GM18870 (cell line): ENCODE measurements at regions not wholly inside any gene's neighbourhood (a gene's known extent, or its start where the extent isn't known, plus 50 kb on each side); places are given as distances from the start of the nearest gene placed in this dataset.

Experiments used
- ATAC-seq: cut with Tn5 transposase; IDR thresholded peaks from one replicate; pipeline ENCODE4 v1.9.1; 2021; ENCODE audit warnings: moderate library complexity; ENCODE audit not compliant: unreplicated experiment

DNA sequence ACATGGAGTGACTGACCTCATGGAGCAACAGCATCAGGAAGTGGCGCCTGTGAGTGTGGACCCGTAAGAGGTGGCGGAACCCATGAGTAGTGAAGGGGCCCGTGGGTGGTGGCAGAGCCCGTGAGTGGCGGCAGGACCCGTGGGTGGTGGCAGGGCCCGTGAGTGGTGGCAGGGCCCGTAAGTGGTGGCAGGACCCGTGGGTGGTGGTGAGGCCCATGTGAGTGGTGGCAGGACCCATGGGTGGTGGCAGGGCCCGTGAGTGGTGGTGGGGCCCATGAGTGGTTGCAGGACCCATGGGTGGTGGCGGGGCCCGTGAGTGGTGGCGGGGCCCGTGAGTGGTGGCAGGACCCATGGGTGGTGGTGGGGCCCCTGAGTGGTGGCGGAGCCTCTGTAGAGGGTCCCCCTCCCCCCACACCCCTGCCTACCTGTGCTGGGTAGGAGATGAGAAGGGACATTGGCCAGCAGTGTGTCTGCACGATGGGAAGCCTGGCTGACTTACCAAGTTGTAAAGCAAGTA, 407.7 kb upstream of the SALL3 start:
- ATAC-seq: no peak

- ATAC-seq: no peak
Measured at GRCh38 chr18:78573773-78574172, 405.8 kb upstream of the SALL3 start.

DNA sequence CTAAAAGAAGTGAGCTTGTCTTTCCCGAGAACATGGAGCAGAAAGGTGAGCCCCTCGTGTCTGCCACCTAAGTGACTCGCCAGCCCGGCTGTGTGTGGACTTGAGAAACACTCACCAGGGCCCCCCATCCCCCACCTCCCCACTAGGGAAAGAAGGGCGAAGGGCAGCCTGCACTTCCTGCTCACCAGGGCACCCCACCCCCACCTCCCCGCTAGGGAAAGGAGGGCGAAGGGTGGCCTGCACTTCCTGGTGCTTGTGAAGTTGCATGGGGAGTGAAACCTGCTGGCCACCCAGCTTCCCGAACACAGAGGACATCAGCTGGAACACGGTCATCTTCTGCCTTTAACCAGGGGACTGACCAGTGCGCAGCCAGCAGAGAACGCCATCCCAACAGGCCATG, 402.7 kb upstream of the SALL3 start:
- no peak for ATAC-seq

DNA sequence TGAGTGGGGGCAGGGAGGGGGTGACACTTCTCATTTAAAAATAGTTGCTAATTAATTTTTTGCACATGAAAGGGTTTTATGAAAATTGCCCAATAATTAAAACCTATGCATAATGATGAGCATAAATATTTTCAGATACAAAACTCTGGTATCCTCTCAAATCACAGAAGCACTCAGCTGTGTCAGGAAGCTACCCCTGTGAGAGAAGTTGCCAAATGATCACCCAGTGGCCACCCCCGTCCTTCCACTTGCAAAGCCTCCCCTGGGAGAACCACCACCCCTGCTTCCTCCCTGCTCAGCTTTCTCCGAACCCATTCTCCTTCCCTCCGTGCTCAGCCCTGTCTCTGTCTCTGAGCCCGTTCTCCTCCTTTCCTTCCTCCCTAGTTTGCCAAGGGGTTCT, 400.2 kb upstream of the SALL3 start:
- ATAC-seq: no peak

GRCh38 chr18:78579854-78580577, 399.6 kb upstream of the SALL3 start:
- ATAC-seq: no peak

DNA sequence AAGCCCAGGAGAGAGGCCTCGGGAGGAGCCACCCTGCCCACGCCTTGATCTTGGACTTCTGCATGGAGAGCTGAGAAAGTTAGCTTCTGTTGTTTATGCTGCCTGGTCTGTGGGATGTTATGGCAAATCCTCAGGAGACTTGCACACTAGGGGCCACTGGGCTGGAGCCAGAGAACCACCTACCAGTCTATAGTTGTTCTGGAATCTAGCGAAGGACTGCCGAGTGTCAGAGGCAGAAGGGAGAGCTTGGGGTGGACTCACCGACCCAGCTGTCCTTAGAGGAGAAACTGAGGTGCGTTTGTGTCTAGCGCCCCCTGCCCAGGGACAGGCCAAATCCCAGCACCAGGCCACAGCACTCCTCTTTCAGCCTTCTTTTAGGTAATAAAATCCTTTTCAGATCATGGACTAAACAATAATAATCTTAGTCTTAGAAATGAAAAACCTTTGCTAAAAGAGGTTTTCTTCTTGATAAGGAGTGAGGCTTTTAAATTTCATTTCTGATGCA, 398.7 kb upstream of the SALL3 start:
- no peak for ATAC-seq

DNA sequence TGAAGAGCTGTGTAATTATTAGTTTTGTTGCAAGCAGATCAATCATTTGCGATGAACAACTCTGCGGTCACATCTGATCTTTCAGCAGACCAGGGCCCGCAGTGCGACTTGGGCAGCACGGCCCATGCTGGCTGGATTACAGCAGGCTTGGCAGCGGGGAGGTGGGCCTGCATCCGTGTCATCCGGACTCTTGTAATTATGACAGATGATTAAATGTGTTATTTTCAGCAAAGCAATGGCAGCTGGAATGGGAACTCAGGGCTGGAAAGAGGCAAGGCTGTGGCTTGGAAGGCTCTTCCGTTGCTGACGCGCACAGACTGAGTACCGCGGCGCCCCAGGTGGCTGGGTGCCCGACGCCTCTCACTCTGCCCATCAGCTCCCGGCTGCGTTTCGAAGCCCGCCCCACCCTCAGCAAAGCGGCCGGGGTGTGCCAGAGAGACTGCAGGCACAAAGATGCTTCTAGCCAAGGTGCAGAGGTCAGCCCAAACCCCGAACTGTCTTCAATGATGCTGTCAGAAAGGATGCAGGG, 397.4 kb upstream of the SALL3 start:
- no peak for ATAC-seq

GRCh38 chr18:78582898-78583738, 396.5 kb upstream of the SALL3 start:
- no peak for ATAC-seq

DNA sequence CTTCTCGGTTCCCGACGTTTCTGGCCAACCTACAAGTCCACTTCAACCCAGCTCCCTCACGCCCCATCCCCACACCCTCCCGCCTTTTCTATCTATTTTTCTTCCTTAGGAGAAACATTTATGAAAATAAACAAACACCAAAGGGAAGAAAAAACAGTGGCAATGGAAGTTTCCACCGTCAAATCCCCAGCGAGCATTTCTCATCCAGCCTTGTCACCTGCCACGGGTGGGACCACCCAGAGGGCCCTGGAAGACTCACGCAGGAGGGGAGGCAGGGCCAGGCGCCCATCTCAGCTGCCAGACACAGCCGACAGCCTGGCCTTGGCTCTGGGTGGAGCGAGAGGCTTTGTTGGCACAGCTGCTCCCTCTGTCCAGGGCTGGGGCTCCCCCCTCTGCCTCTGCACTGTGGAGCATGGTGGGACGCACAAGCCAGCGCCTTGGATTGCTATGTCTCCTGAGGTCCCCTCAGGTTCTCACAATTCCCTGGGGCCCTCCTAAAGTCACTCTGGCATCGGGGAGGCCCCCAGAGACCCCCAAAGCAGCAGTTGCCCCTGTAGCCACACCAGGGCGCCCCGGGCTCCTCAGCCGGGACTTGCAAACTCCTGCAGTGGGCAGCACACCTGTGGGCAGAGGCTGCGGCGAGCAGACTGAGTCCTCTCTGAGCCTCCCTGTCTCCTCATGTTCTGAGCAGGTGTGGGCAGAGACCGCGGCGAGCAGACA, 395.7 kb upstream of the SALL3 start:
- ATAC-seq: no peak

- no peak for ATAC-seq
Measured at GRCh38 chr18:78584459-78585022, 395.1 kb upstream of the SALL3 start.

GRCh38 chr18:78586586-78586985, 393.0 kb upstream of the SALL3 start:
- ATAC-seq: no peak

GRCh38 chr18:78587096-78587495, 392.5 kb upstream of the SALL3 start:
- no peak for ATAC-seq

- ATAC-seq: no peak
Measured at GRCh38 chr18:78587626-78588600, 391.7 kb upstream of the SALL3 start.

DNA sequence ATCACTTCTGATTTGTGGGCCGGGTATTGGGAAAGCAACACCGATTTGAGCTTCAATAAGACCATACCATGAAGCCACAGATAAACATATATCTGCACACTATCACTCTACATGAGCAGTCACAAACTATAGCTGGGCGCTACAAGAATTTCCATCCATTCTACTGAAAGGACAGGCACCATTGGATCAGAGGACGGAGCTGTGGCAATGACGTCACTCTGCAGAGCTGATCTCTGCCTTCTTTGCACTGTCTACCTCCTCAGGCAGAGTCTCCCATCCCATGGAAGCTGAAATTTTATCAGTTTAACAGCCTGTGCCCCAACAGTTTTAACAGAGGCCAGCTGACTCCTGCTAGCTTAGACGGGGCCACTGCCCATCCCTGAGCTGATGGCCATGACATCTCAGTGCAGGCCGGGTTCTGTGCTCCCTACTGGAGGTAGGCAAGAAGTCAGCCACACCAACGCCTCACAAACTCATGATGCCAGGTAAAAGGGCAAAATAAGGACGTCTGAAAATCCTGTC, 389.6 kb upstream of the SALL3 start:
- no peak for ATAC-seq

- no peak for ATAC-seq
Measured at GRCh38 chr18:78595453-78595852, 384.2 kb upstream of the SALL3 start.

DNA sequence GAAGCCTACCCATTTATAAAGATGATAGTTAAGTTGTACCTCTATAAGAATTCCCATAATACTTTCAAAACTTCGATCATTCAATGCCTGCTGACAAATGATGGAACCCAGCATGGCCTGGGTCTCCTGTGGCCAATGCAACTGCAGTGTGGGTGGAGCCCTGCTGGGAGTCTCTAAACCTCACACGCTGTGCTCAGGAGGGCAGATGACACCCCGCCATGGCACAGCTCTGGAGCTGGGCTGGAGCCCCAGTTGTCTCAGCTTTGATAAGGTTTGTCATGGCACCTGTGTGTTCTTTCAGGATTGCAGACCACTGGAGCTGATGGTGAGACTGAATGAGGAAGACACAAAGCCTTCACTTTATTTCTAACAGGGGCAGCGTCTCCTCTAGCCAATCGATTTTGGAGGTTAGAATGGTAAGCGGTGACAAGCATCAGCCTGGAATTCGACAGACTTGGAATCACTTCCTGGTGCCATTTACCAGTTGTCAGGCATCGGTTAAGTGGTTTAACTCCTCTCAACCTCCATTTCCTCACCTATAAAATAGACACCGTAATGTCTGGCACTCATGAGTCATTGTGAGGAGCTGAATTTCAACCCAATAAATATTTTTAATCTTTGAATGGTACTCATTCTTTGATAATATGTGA, 383.6 kb upstream of the SALL3 start:
- ATAC-seq: no peak

- no peak for ATAC-seq
Measured at GRCh38 chr18:78596794-78597345, 382.7 kb upstream of the SALL3 start.

DNA sequence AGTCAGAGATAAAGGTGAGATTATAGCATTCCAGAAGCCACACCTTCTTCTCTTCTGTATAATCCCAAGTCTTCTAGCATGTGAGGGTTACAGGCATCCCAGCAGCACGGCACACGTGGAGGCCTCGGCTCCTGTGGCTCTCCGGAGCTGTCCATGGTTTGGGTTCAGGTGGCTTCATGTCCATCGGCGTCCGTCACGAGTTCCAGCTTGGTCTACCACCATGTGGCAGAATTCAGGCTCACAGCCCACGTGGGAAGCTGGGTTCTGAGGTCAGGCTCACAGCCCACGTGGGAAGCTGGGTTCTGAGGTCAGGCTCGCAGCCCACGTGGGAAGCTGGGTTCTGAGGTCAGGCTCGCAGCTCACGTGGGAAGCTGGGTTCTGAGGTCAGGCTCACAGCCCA, 378.3 kb upstream of the SALL3 start:
- ATAC-seq: no peak

- no peak for ATAC-seq
Measured at GRCh38 chr18:78601923-78602322, 377.7 kb upstream of the SALL3 start.
